Esophagus squamous epithelium (tissue), 5 donors: ENCODE measurements at regions not wholly inside any gene's neighbourhood (a gene's known extent, or its start where the extent isn't known, plus 50 kb on each side); places are given as distances from the start of the nearest gene placed in this dataset.

Source experiments
- DNase-seq: peaks from one replicate; lab custom pipeline; 2025; lab: John Stamatoyannopoulos, UW
- H3K27ac ChIP-seq, 4 donors: fragments of 200-600 bp; sonication (generic); one replicate each; pipeline ENCODE4 v1.5.1; 2016 to 2019; ENCODE audit warnings: mild to moderate bottlenecking in 1 of 4
- H3K27me3 ChIP-seq, 4 donors: fragments of 200-600 bp; sonication (generic); 1 replicate in 3 of 4; 2 replicates in 1 of 4; pipeline versions ENCODE4 v1.5.1 to v1.6.0; 2017 to 2021; ENCODE audit warnings: antibody characterized with exemption in 1 of 4
- H3K36me3 ChIP-seq, 3 donors: fragments of 200-600 bp; sonication (generic); one replicate each; pipeline ENCODE4 v1.5.1; 2016 to 2019
- H3K4me1 ChIP-seq, 3 donors: fragments of 200-600 bp; sonication (generic); one replicate each; pipeline ENCODE4 v1.5.1; 2017 to 2019
- H3K4me3 ChIP-seq, 4 donors: fragments of 200-600 bp; sonication (generic); 1 replicate in 3 of 4; 2 replicates in 1 of 4; pipeline ENCODE4 v1.5.1; 2016 to 2019; ENCODE audit warnings: mild to moderate bottlenecking in 2 of 4, moderate library complexity in 1 of 4
- H3K9me3 ChIP-seq, 3 donors: fragments of 200-600 bp; sonication (generic); one replicate each; pipeline ENCODE4 v1.5.1; 2016 to 2019
- POLR2A ChIP-seq, 4 donors: fragments of 450-650 bp; IDR thresholded peaks; one replicate each; pipeline ENCODE4 v1.6.1; 2017; ENCODE audit warnings: antibody characterized with exemption in 4 of 4, mild to moderate bottlenecking in 4 of 4, moderate library complexity in 3 of 4
- WGBS, 2 donors: methylation state at CpG; one replicate each; pipeline ENCODE4 v1.1.5; 2018; 5-methylcytosine and 5-hydroxymethylcytosine counted together
- intact Hi-C: fragments of 100-400 bp; cut with DNase I; formaldehyde crosslinking; loops from one replicate; pipeline ENCODE4 v1.15.0; 2022
- TF ChIP-seq, protein P1 (sequence below), 6 experiments: fragments of 450-650 bp in 4 of 6; fragments of 200-600 bp in 2 of 6; sonication (generic) in 2 of 6; IDR thresholded peaks; one replicate each; pipeline ENCODE4 v1.5.1; 2016 to 2019; ENCODE audit warnings: antibody characterized with exemption in 6 of 6, mild to moderate bottlenecking in 4 of 6, moderate library complexity in 4 of 6
- donor health status: DM: yes; HTN: yes; CAD: no.

- Histone ChIP-seq H3K9me3 (no peaks in the 10 kb centered on the region), H3K4me1 (peaks cover 20 to 27% (median 25%) of the 10 kb centered on the region in 3 donors), H3K27ac (no peak overlapping the region), H3K36me3 (no peaks in the 10 kb centered on the region), H3K4me3 (no peak overlapping the region), H3K27me3 (peaks cover 0 to 15% (median 0%) of the 10 kb centered on the region in 4 donors)
- TF ChIP-seq, protein P1, sequence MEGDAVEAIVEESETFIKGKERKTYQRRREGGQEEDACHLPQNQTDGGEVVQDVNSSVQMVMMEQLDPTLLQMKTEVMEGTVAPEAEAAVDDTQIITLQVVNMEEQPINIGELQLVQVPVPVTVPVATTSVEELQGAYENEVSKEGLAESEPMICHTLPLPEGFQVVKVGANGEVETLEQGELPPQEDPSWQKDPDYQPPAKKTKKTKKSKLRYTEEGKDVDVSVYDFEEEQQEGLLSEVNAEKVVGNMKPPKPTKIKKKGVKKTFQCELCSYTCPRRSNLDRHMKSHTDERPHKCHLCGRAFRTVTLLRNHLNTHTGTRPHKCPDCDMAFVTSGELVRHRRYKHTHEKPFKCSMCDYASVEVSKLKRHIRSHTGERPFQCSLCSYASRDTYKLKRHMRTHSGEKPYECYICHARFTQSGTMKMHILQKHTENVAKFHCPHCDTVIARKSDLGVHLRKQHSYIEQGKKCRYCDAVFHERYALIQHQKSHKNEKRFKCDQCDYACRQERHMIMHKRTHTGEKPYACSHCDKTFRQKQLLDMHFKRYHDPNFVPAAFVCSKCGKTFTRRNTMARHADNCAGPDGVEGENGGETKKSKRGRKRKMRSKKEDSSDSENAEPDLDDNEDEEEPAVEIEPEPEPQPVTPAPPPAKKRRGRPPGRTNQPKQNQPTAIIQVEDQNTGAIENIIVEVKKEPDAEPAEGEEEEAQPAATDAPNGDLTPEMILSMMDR (IDR thresholded peaks at IDR 0.05): no peak
- no peak for TF ChIP-seq POLR2A (IDR thresholded peaks at IDR 0.05)
- WGBS, 2 donors: 72 to 74% methylated on average over 3 of the region's 3 CpGs
- intact Hi-C loops: no loop called here
- DNase-seq: no peak
These were observed 176.7 kb upstream of the TLE3 start for GRCh38 chr15:70274255-70274880.

DNA sequence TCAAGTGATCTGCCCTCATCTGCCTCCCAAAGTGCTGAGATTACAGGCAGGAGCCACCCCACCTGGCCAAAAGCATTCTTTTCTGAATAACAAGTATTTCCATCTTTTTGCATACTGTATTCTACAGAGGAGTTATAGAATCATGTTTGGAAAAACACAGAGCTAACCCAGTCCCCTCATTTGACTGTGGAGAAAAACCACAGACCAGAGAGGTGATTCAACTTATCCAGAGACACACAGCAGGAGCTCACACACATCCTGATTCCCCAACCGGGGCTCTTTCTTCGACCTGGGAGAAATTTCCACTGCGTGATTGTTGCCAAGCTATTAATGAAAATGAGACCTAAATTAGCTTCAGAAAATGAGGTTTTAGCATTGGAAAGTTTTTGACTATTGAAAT, 176.1 kb upstream of the TLE3 start:
- WGBS, 2 donors: 88% methylated on average over 3 of the region's 3 CpGs

GRCh38 chr15:70272565-70273355, 175.0 kb upstream of the TLE3 start:
- no peaks in the 10 kb centered on the region for H3K9me3 ChIP-seq
- intact Hi-C loops: no loop called here
- no peak overlapping the region for H3K27ac ChIP-seq
- TF ChIP-seq, protein P1 (IDR thresholded peaks at IDR 0.05): no peak
- TF ChIP-seq POLR2A (IDR thresholded peaks at IDR 0.05): no peak
- H3K27me3 ChIP-seq: peaks cover 0 to 15% (median 0%) of the 10 kb centered on the region in 4 donors
- no peak overlapping the region for H3K4me3 ChIP-seq
- no peaks in the 10 kb centered on the region for H3K36me3 ChIP-seq
- peaks cover 33 to 43% (median 40%) of the 10 kb centered on the region in 3 donors for H3K4me1 ChIP-seq
- 81 to 91% methylated on average over 8 to 10 of the region's 10 CpGs for WGBS, 2 donors
- DNase-seq: no peak

More for the DNA sequence above, 176.1 kb upstream of the TLE3 start:
- no peaks in the 10 kb centered on the region for H3K36me3 ChIP-seq
- H3K4me3 ChIP-seq: no peak overlapping the region
- H3K27me3 ChIP-seq: peaks cover 0 to 15% (median 0%) of the 10 kb centered on the region in 4 donors
- DNase-seq: no peak
- H3K4me1 ChIP-seq: peaks cover 24 to 33% (median 30%) of the 10 kb centered on the region in 3 donors
- TF ChIP-seq, protein P1 (IDR thresholded peaks at IDR 0.05): no peak
- TF ChIP-seq POLR2A (IDR thresholded peaks at IDR 0.05): no peak
- intact Hi-C loops: no loop called here
- H3K27ac ChIP-seq: no peak overlapping the region
- H3K9me3 ChIP-seq: no peaks in the 10 kb centered on the region

DNA sequence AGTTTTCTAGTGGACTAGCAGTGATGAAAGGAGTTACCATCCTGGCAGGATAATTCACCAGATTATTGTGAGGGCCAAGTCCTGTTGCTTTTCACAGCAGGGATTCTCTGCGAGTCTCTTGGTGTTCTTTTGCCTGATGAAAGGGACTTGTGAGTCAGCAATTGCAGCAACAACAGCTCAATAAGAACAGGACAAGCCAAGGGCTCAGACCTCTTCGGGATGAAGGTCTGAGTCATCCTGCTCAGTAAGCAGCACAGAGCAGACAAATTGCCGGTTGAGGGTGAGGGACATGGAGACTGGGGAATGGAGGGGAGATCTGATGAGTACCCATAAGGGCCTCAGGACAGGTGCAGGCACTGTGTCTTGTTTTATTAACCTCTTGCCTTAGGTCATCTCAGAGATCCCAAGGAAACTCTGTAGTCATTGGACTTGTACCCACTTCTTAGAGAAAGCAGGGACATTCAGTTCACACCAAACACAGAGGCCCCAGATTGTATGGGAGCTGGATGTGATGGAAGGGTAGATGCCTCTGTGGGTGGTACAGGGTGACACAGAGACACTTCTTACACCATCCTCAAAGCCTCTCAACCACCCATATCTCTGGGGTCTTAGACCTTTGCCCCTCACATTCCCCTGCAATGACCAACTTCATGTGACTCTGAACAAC, 173.8 kb upstream of the TLE3 start:
- Histone ChIP-seq H3K4me1 (peaks cover 33 to 55% (median 41%) of the 10 kb centered on the region in 3 donors), H3K36me3 (no peaks in the 10 kb centered on the region), H3K4me3 (no peak overlapping the region), H3K27me3 (peaks cover 0 to 15% (median 0%) of the 10 kb centered on the region in 4 donors), H3K9me3 (no peaks in the 10 kb centered on the region), H3K27ac (peak overlapping the region in 3 of 4 donors; percentile 16 to 70 (median 59))
- intact Hi-C loops: no loop called here
- WGBS, 2 donors: 3 to 17% methylated on average over 2 to 3 of the region's 3 CpGs
- no peak for DNase-seq
- TF ChIP-seq, protein P1 (IDR thresholded peaks at IDR 0.05): no peak
- no peak for TF ChIP-seq POLR2A (IDR thresholded peaks at IDR 0.05)
